GM10266 (cell line): ENCODE measurements at regions not wholly inside any gene's neighbourhood (a gene's known extent, or its start where the extent isn't known, plus 50 kb on each side); places are given as distances from the start of the nearest gene placed in this dataset.

Source experiments
- DNase-seq: peaks from one replicate; pipeline ENCODE4 v3.0.0; 2012; ENCODE audit errors: extremely low spot score
- TF ChIP-seq, protein P1 (sequence below): IDR thresholded peaks from 2 replicates; pipeline ENCODE4 v1.5.1; 2012; ENCODE audit warnings: mild to moderate bottlenecking, low read depth; ENCODE audit not compliant: control insufficient read depth, insufficient read depth; ENCODE audit errors: missing control alignments

DNA sequence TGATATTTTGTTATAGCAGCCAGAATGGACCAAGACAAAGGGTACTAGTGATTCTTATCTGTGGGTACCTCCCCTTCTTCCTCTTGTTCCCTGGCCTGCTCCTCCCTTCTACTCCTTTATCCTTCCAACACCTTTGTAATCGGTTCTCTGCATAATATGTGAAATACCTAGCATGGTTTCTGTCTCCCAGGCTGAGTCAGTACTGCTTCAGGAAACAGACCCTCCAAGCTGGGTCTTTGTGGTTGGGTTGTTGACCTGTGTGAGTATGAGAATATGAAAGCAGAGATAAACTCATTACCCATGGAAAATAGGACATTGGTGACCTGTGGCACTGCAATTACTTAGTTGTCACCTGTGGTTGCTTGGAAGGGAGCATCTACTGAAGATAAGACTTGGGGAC, 69.3 kb upstream of the KLF13 start:
- DNase-seq = no peak
- TF ChIP-seq, protein P1, sequence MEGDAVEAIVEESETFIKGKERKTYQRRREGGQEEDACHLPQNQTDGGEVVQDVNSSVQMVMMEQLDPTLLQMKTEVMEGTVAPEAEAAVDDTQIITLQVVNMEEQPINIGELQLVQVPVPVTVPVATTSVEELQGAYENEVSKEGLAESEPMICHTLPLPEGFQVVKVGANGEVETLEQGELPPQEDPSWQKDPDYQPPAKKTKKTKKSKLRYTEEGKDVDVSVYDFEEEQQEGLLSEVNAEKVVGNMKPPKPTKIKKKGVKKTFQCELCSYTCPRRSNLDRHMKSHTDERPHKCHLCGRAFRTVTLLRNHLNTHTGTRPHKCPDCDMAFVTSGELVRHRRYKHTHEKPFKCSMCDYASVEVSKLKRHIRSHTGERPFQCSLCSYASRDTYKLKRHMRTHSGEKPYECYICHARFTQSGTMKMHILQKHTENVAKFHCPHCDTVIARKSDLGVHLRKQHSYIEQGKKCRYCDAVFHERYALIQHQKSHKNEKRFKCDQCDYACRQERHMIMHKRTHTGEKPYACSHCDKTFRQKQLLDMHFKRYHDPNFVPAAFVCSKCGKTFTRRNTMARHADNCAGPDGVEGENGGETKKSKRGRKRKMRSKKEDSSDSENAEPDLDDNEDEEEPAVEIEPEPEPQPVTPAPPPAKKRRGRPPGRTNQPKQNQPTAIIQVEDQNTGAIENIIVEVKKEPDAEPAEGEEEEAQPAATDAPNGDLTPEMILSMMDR = no peak

DNA sequence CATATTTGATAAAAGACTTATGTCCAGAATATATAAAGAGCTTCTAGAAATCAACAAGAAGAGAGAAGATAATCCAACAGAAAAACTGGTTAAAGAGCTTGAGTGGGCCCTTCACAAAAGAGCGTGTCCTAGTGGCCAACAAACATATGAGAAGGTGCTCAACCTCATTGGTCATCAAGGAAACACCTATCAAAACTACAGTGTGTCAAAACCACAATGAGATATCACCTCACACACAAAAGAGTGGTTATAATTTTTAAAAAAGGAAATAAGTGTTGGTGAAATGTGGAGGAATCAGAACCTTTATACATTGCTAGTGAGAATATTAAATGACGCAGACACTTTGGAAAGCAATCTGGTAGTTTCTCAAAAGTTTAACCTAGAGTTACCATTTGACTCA, 68.4 kb upstream of the KLF13 start:
- no peak for DNase-seq
- TF ChIP-seq, protein P1 = no peak

DNA sequence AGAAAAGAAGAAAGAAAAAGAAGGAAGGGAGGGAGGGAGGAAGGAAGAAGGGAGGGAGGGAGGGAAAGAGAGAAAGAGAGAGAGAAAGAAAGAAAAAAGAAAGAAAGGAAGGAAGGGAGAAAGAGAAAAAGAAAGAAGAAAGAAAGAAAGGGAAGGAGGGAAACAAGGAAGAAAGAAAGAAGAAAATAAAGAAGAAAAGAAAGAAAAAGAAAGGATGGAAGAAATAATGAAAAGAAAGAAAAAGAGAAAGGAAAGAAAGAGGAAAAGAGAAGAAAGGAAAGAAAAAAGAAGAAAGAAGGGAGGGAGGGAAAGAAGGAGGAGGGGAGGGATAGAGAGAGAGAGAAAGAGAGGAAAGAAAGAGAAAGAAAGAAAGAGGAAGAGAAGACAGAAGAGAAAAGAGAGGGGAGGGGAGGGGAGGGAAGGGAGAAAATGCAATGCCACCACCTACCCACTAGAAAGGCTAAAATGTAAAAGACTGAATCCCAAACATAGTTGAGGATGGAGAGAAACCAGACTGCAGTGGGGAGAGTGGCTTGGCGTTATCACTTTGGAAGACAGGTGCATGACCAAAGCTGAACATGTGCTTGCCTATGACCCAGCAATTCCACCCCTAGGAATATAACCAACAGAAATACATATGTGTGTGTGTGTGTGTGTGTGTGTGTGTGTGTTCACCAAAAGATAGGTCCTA, 66.9 kb upstream of the KLF13 start:
- TF ChIP-seq, protein P1 = no peak
- no peak for DNase-seq

DNA sequence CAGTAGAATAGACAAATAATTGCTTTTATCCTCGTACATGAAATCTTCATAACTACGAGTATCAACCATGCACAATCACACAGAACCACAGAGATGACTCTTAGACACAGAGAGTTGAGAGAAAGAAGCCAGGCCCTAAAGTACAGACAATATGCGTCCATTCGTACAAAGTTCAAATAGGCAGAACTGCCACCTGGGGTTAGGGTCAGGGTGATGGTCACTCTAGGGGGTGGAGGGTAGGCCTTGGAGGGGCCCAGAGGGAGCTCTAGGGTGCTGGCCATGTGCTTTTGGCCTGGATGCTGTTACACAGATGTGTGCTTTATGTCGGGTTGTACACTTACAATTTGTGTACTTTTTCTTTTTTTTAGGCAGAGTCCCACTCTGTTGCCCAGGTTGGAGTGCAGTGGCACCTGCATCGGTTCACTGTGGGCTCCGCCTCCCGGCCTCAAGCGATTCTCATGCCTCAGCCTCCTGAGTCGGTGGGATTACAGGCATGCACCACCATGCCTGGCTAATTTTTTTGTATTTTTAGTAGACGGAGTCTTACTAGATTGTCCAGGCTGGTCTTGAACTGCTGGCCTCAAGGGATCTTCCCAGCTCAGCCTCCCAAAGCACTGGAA, 65.9 kb upstream of the KLF13 start:
- TF ChIP-seq, protein P1 = no peak
- DNase-seq = no peak

DNA sequence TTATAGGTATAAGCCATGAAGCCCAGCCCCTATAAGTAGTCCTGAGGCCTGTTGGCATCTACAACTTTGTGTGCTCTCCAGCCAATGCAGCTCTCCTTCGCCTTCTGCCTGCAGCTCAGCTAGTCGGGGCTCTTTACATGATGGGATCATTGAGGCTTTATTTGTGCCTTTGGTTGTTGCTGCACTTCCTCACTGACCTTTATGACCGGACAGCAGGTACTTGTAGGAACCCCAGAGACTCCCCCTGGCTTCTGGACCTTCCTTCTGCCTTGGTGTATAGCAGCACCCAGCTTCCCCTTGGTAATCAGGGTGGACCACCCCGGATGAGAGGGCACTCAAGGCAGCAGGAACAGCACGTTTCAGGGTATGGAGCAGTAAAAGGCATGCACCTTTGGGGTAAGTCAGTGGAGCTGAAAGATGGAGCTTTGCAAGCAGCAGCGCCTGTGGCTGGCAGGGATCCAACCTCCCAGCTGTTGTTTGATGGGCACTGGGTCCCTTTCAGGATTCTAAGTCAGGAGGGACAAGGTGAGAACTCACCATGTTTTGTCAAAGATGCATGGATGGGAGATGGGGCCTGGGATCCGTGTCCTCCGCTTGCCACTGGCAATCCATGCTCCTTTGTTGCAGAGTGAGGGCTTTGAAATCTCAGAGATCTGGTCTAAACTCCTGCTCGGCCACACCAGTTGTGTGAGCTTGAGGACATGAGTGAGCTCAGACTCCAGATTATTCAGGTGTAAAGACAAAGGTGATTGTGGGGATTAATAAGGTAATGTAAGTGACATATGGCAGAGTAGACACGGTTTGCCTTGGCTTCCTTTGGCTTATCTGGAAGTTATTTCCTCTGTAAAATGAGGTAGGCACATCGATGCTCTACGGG, 65.1 kb upstream of the KLF13 start:
- DNase-seq = no peak
- TF ChIP-seq, protein P1 = no peak

DNA sequence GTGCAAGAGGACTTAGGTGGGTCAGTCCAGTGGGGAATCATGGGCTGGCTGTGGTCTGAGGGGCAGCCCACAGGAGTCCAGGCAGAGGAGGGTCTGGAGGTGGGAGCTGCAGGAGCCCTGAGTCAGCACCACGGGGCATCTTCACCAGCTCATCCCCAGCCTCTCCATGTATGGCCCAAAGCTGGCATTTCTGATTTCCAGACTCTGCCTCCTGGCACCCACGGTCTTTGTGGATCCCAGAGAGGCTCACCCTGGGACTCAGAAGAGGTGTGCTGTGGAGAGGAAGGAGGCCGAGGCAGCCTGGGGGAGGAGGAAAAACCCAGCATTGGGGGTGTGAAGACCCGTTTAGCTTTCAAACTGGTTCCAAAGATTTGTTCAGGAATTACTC, 64.5 kb upstream of the KLF13 start:
- DNase-seq = no peak
- TF ChIP-seq, protein P1 = no peak
